H9 (cell line): ENCODE measurements at regions not wholly inside any gene's neighbourhood (a gene's known extent, or its start where the extent isn't known, plus 50 kb on each side); places are given as distances from the start of the nearest gene placed in this dataset.
A peak's percentile ranks its signal among the peaks of the same experiment; 100 is the strongest.

Experiments
- DNase-seq: peaks from one replicate; pipeline ENCODE4 v3.0.0-alpha.2; 2017
- H2AFZ ChIP-seq: one replicate; pipeline ENCODE4 v1.6.1; 2013; ENCODE audit warnings: mild to moderate bottlenecking, low read length, control low read depth, moderate library complexity
- H2AK5ac ChIP-seq: 2 replicates; pipeline ENCODE4 v1.6.1; 2013; ENCODE audit warnings: low read length, control low read depth, mixed read lengths; ENCODE audit not compliant: insufficient read length
- H2BK120ac ChIP-seq: one replicate; pipeline ENCODE4 v1.6.1; 2013; ENCODE audit warnings: low read depth, mild to moderate bottlenecking, low read length, control low read depth, inconsistent platforms; ENCODE audit not compliant: poor library complexity, severe bottlenecking
- H2BK12ac ChIP-seq: 2 replicates; pipeline ENCODE4 v1.6.1; 2013; ENCODE audit warnings: low read length, control low read depth, mixed read lengths, low read depth; ENCODE audit not compliant: insufficient read length
- H2BK15ac ChIP-seq: 2 replicates; pipeline ENCODE4 v1.6.1; 2013; ENCODE audit warnings: low read depth, low read length, control low read depth
- H2BK20ac ChIP-seq: one replicate; pipeline ENCODE4 v1.6.1; 2013; ENCODE audit warnings: low read depth, mild to moderate bottlenecking, low read length, control low read depth, inconsistent platforms; ENCODE audit not compliant: poor library complexity, severe bottlenecking
- H2BK5ac ChIP-seq: 2 replicates; pipeline ENCODE4 v1.6.1; 2013; ENCODE audit warnings: low read length, control low read depth, mixed read lengths; ENCODE audit not compliant: insufficient read length
- H3K14ac ChIP-seq: 2 replicates; pipeline ENCODE4 v1.6.1; 2013; ENCODE audit warnings: low read length, control low read depth; ENCODE audit not compliant: insufficient read depth
- H3K18ac ChIP-seq: 2 replicates; pipeline ENCODE4 v1.6.1; 2013; ENCODE audit warnings: low read depth, mild to moderate bottlenecking, mixed read lengths, low read length, control low read depth; ENCODE audit not compliant: insufficient read length
- H3K23ac ChIP-seq: 2 replicates; pipeline ENCODE4 v1.6.1; 2013; ENCODE audit warnings: low read length, control low read depth, mixed read lengths, low read depth; ENCODE audit not compliant: insufficient read length
- H3K23me2 ChIP-seq: 2 replicates; pipeline ENCODE4 v1.6.1; 2013; ENCODE audit warnings: low read depth, mild to moderate bottlenecking, mixed read lengths, low read length, control low read depth; ENCODE audit not compliant: insufficient read length, poor library complexity, severe bottlenecking
- H3K27ac ChIP-seq: 2 replicates; pipeline ENCODE4 v1.5.1; 2013; ENCODE audit warnings: low read length, control low read depth, mixed read lengths, low read depth; ENCODE audit not compliant: insufficient read length
- H3K27me3 ChIP-seq: 2 replicates; pipeline ENCODE4 v1.6.1; 2013; ENCODE audit warnings: low read length, control low read depth, inconsistent platforms; ENCODE audit not compliant: insufficient read depth
- H3K4ac ChIP-seq: 2 replicates; pipeline ENCODE4 v1.6.1; 2013; ENCODE audit warnings: low read depth, mild to moderate bottlenecking, control low read depth, inconsistent platforms, low read length, moderate library complexity
- H3K4me1 ChIP-seq: 2 replicates; pipeline ENCODE4 v1.6.1; 2013; ENCODE audit warnings: low read length, control low read depth, inconsistent platforms; ENCODE audit not compliant: insufficient read depth
- H3K4me2 ChIP-seq: 2 replicates; pipeline ENCODE4 v1.6.1; 2013; ENCODE audit warnings: low read length, control low read depth, mixed read lengths; ENCODE audit not compliant: insufficient read length, insufficient read depth
- H3K56ac ChIP-seq: 2 replicates; pipeline ENCODE4 v1.6.1; 2013; ENCODE audit warnings: low read depth, mild to moderate bottlenecking, mixed read lengths, low read length, control low read depth; ENCODE audit not compliant: insufficient read length
- H3K79me1 ChIP-seq: 2 replicates; pipeline ENCODE4 v1.6.1; 2013; ENCODE audit warnings: low read depth, mild to moderate bottlenecking, moderate library complexity, low read length, control low read depth, inconsistent platforms; ENCODE audit not compliant: insufficient read depth, poor library complexity, severe bottlenecking
- H3K79me2 ChIP-seq: 2 replicates; pipeline ENCODE4 v1.6.1; 2013; ENCODE audit warnings: low read length, control low read depth, inconsistent platforms; ENCODE audit not compliant: insufficient read depth
- H3K9ac ChIP-seq: 2 replicates; pipeline ENCODE4 v1.6.1; 2013; ENCODE audit warnings: low read length, control low read depth, mixed read lengths; ENCODE audit not compliant: insufficient read length; ENCODE audit errors: extremely low read depth
- H3K9me3 ChIP-seq: one replicate; pipeline ENCODE4 v1.6.1; 2013; ENCODE audit warnings: low read depth, low read length, inconsistent platforms; ENCODE audit not compliant: control insufficient read depth
- H3T11ph ChIP-seq: one replicate; pipeline ENCODE4 v1.6.1; 2013; ENCODE audit warnings: mild to moderate bottlenecking, low read length, control low read depth, inconsistent platforms
- H4K20me1 ChIP-seq: one replicate; pipeline ENCODE4 v1.6.1; 2013; ENCODE audit not compliant: control insufficient read depth, insufficient read length, insufficient read depth
- H4K5ac ChIP-seq: 2 replicates; pipeline ENCODE4 v1.6.1; 2013; ENCODE audit warnings: low read depth, mild to moderate bottlenecking, mixed read lengths, low read length, control low read depth; ENCODE audit not compliant: insufficient read length
- H4K8ac ChIP-seq: replicated peaks from 2 replicates; pipeline ENCODE4 v1.6.1; 2013; ENCODE audit warnings: low read length, control low read depth, mixed read lengths, low read depth; ENCODE audit not compliant: insufficient read length
- H4K91ac ChIP-seq: 2 replicates; pipeline ENCODE4 v1.6.1; 2013; ENCODE audit warnings: low read depth, mild to moderate bottlenecking, moderate library complexity, mixed read lengths, low read length, control low read depth; ENCODE audit not compliant: insufficient read length
- H3K27ac Mint-ChIP-seq, 3 experiments: 2 replicates in 2 of 3; 3 replicates in 1 of 3; pipeline ENCODE4 v1.8.0; 2020 to 2021; ENCODE audit warnings: mixed read lengths in 3 of 3, mild to moderate bottlenecking in 1 of 3, moderate library complexity in 1 of 3
- H3K27me3 Mint-ChIP-seq: 2 replicates; pipeline ENCODE4 v1.8.0; 2021; ENCODE audit warnings: low read depth, mild to moderate bottlenecking, moderate library complexity, mixed read lengths
- H3K36me3 Mint-ChIP-seq, 3 experiments: 2 replicates in 2 of 3; 3 replicates in 1 of 3; pipeline ENCODE4 v1.8.0; 2020 to 2021; ENCODE audit warnings: low read depth in 3 of 3, mixed read lengths in 3 of 3; ENCODE audit not compliant: insufficient read depth in 1 of 3
- H3K4me1 Mint-ChIP-seq, 2 experiments: 2 replicates each; pipeline ENCODE4 v1.8.0; 2020; ENCODE audit warnings: mixed read lengths in 2 of 2
- H3K4me3 Mint-ChIP-seq, 2 experiments: 2 replicates in 1 of 2; 3 replicates in 1 of 2; pipeline ENCODE4 v1.8.0; 2020 to 2021; ENCODE audit warnings: mild to moderate bottlenecking in 2 of 2, mixed read lengths in 2 of 2, moderate library complexity in 1 of 2
- H3K9me3 Mint-ChIP-seq, 2 experiments: 2 replicates in 1 of 2; 3 replicates in 1 of 2; pipeline ENCODE4 v1.8.0; 2020; ENCODE audit warnings: mild to moderate bottlenecking in 2 of 2, mixed read lengths in 2 of 2, moderate library complexity in 1 of 2
- WGBS: extraction: QIAGEN DNeasy Blood & Tissue Kit; methylation state at CpG from one replicate; pipeline ENCODE4 v1.1.7; 2013; ENCODE audit warnings: missing lambda C conversion rate, low lambda C conversion rate, mixed read lengths; ENCODE audit not compliant: insufficient read length; ENCODE audit errors: extremely low coverage; 5-methylcytosine and 5-hydroxymethylcytosine counted together
- TF ChIP-seq, protein P1 (sequence below): fragments of 200-600 bp; sonication (generic); conservative IDR thresholded peaks from 3 replicates; pipeline ENCODE4 v1.8.0; 2021; ENCODE audit warnings: antibody characterized with exemption, mild to moderate bottlenecking

- TF ChIP-seq, protein P1, sequence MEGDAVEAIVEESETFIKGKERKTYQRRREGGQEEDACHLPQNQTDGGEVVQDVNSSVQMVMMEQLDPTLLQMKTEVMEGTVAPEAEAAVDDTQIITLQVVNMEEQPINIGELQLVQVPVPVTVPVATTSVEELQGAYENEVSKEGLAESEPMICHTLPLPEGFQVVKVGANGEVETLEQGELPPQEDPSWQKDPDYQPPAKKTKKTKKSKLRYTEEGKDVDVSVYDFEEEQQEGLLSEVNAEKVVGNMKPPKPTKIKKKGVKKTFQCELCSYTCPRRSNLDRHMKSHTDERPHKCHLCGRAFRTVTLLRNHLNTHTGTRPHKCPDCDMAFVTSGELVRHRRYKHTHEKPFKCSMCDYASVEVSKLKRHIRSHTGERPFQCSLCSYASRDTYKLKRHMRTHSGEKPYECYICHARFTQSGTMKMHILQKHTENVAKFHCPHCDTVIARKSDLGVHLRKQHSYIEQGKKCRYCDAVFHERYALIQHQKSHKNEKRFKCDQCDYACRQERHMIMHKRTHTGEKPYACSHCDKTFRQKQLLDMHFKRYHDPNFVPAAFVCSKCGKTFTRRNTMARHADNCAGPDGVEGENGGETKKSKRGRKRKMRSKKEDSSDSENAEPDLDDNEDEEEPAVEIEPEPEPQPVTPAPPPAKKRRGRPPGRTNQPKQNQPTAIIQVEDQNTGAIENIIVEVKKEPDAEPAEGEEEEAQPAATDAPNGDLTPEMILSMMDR: no peak
- Histone ChIP-seq H3K56ac (no peak overlapping the region), H2BK15ac (no peak overlapping the region), H3K14ac (no peak overlapping the region), H3K27ac (no peak overlapping the region), H4K5ac (no peak overlapping the region), H3K79me2 (no peaks in the 10 kb centered on the region), H3K23ac (no peak overlapping the region), H3K4me1 (no peaks in the 10 kb centered on the region; the same call in 1 of the 2 replicates), H2BK12ac (no peak overlapping the region), H2AFZ (no peak overlapping the region), H3K9me3 (no peaks in the 10 kb centered on the region), H4K91ac (no peak overlapping the region), H2AK5ac (no peak overlapping the region), H2BK20ac (no peak overlapping the region), H3K27me3 (no peaks in the 10 kb centered on the region), H2BK5ac (no peak overlapping the region), H4K8ac (no peak overlapping the region), H2BK120ac (no peak overlapping the region), H4K20me1 (no peaks in the 10 kb centered on the region), H3K4ac (no peak overlapping the region), H3K4me2 (no peak overlapping the region), H3K18ac (no peak overlapping the region), H3K23me2 (no peaks in the 10 kb centered on the region), H3K9ac (no peak overlapping the region), H3K79me1 (no peaks in the 10 kb centered on the region), H3T11ph (no peak overlapping the region)
- DNase-seq: no peak
- H3K4me1 Mint-ChIP-seq: peaks cover 15 to 19% of the 10 kb centered on the region in 2 experiments
- peak overlapping the region in 1 of 3 experiments; percentile 69; a peak in 1 of 7 replicates for H3K27ac Mint-ChIP-seq
- no CpG with 5 or more reads among the region's 1 CpG for WGBS
- H3K27me3 Mint-ChIP-seq: no peaks in the 10 kb centered on the region
- H3K9me3 Mint-ChIP-seq: peaks cover 10 to 13% of the 10 kb centered on the region in 2 experiments
- H3K36me3 Mint-ChIP-seq: peaks cover 3 to 9% (median 5%) of the 10 kb centered on the region in 3 experiments; a peak in 5 of 7 replicates
- no peak overlapping the region for H3K4me3 Mint-ChIP-seq
These were observed 476.3 kb upstream of the LRRC4C start for GRCh38 chr11:41935795-41936194.
